Fibroblast of lung (primary cell): ENCODE measurements at regions not wholly inside any gene's neighbourhood (a gene's known extent, or its start where the extent isn't known, plus 50 kb on each side); places are given as distances from the start of the nearest gene placed in this dataset.

Source experiments
- DNase-seq, 2 donors: peaks; one replicate each; pipeline versions ENCODE4 v3.0.0 to v3.0.0-alpha.2; 2010; ENCODE audit warnings: low read depth in 2 of 2
- H2AFZ ChIP-seq: 2 replicates; pipeline ENCODE4 v1.5.1; 2012; ENCODE audit warnings: low read length, control low read depth, inconsistent platforms
- H3K27ac ChIP-seq: 2 replicates; pipeline ENCODE4 v1.5.1; 2011; ENCODE audit warnings: low read length, control low read depth; ENCODE audit not compliant: insufficient read depth
- H3K27me3 ChIP-seq: 2 replicates; pipeline ENCODE4 v1.5.1; 2011; ENCODE audit warnings: mild to moderate bottlenecking, low read length; ENCODE audit not compliant: control insufficient read depth, insufficient read depth
- H3K36me3 ChIP-seq: 2 replicates; pipeline ENCODE4 v1.5.1; 2011; ENCODE audit warnings: low read length; ENCODE audit not compliant: control insufficient read depth, insufficient read depth
- H3K4me1 ChIP-seq: 2 replicates; pipeline ENCODE4 v1.5.1; 2011; ENCODE audit warnings: low read length; ENCODE audit not compliant: control insufficient read depth, insufficient read depth; ENCODE audit errors: extremely low read depth
- H3K4me2 ChIP-seq: 2 replicates; pipeline ENCODE4 v1.5.1; 2011; ENCODE audit warnings: low read length, control low read depth; ENCODE audit not compliant: insufficient read depth; ENCODE audit errors: extremely low read depth
- H3K4me3 ChIP-seq, 4 experiments: fragments of 200-600 bp in 1 of 4; sonication (generic) in 1 of 4; replicated peaks in 1 of 4; 2 replicates each; pipeline ENCODE4 v1.5.1; 2011 to 2016; ENCODE audit warnings: low read length in 4 of 4, low read depth in 3 of 4, mild to moderate bottlenecking in 3 of 4, control low read depth in 2 of 4, inconsistent platforms in 1 of 4, mixed read lengths in 1 of 4; ENCODE audit not compliant: insufficient read depth in 1 of 4; ENCODE audit errors: control extremely low read depth in 1 of 4
- H3K79me2 ChIP-seq: 2 replicates; pipeline ENCODE4 v1.5.1; 2012; ENCODE audit warnings: mild to moderate bottlenecking, low read length, inconsistent platforms; ENCODE audit not compliant: control insufficient read depth, insufficient read depth
- H3K9ac ChIP-seq: 2 replicates; pipeline ENCODE4 v1.5.1; 2011; ENCODE audit warnings: mild to moderate bottlenecking, low read length, control low read depth; ENCODE audit not compliant: insufficient read depth
- H3K9me3 ChIP-seq: 2 replicates; pipeline ENCODE4 v1.5.1; 2012; ENCODE audit warnings: low read depth, low read length; ENCODE audit not compliant: control insufficient read depth, insufficient read depth
- H4K20me1 ChIP-seq: 2 replicates; pipeline ENCODE4 v1.5.1; 2011; ENCODE audit warnings: low read length; ENCODE audit not compliant: control insufficient read depth, insufficient read depth; ENCODE audit errors: extremely low read depth
- EZH2 ChIP-seq: IDR thresholded peaks from 2 replicates; pipeline ENCODE4 v1.5.1; 2012; ENCODE audit warnings: low read length, control low read depth, mild to moderate bottlenecking; ENCODE audit errors: missing control alignments
- TF ChIP-seq, protein P1 (sequence below), 2 donors: IDR thresholded peaks in 1 of 2; conservative IDR thresholded peaks in 1 of 2; 1 replicate in 1 of 2; 2 replicates in 1 of 2; pipeline ENCODE4 v1.5.1; 2011 to 2012; ENCODE audit warnings: low read length in 2 of 2, control low read depth in 1 of 2, inconsistent platforms in 1 of 2, low read depth in 1 of 2, mild to moderate bottlenecking in 1 of 2

DNA sequence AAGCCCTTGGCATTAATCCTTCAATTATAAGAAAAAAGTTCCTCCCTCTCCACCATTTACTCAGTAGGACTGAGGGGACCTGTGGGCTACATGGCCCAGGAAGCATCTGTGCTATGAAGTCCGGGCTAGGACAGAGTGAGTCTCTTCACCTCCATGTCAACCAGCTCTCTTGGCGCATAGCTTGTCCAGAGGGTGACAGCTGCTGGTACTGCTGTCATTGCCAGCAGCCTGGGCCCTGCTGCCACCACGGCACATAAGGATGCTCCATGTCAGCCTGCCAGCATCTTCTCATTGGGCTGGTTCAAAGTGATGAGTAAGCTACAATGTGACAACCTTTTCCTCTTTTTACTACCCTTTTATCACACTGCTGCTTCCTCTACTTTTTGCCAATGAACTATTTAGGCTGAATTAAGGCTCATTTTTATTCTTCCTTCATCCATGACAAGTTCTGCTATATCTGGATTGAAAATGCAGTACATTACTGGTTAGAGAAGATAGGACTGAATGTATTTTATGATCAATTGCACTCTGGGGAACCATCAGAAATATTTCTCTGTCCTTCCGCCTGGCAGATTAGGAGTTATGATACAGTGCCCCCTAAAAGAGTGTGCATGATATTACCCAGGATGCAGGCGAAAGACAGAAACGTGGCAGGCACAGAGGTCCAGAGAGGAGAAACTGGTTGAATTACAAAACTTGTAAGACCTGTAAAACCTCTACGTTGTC, 258.9 kb upstream of the TNP1 start:
- Histone ChIP-seq H4K20me1 (no peaks in the 10 kb centered on the region), H3K27ac (no peak overlapping the region), H2AFZ (no peak overlapping the region), H3K4me1 (no peaks in the 10 kb centered on the region), H3K9ac (no peak overlapping the region), H3K4me3 (no peak overlapping the region), H3K79me2 (no peaks in the 10 kb centered on the region), H3K36me3 (no peaks in the 10 kb centered on the region), H3K27me3 (no peaks in the 10 kb centered on the region), H3K9me3 (no peaks in the 10 kb centered on the region), H3K4me2 (no peak overlapping the region)
- no peak for DNase-seq
- TF ChIP-seq, protein P1, sequence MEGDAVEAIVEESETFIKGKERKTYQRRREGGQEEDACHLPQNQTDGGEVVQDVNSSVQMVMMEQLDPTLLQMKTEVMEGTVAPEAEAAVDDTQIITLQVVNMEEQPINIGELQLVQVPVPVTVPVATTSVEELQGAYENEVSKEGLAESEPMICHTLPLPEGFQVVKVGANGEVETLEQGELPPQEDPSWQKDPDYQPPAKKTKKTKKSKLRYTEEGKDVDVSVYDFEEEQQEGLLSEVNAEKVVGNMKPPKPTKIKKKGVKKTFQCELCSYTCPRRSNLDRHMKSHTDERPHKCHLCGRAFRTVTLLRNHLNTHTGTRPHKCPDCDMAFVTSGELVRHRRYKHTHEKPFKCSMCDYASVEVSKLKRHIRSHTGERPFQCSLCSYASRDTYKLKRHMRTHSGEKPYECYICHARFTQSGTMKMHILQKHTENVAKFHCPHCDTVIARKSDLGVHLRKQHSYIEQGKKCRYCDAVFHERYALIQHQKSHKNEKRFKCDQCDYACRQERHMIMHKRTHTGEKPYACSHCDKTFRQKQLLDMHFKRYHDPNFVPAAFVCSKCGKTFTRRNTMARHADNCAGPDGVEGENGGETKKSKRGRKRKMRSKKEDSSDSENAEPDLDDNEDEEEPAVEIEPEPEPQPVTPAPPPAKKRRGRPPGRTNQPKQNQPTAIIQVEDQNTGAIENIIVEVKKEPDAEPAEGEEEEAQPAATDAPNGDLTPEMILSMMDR (conservative IDR thresholded peaks at IDR 0.05 in 1 of 2, IDR thresholded peaks at IDR 0.05 in 1 of 2; ENCODE audit: low read depth in 1 of 2, low read length in 2 of 2): no peak
- no peak for TF ChIP-seq EZH2

DNA sequence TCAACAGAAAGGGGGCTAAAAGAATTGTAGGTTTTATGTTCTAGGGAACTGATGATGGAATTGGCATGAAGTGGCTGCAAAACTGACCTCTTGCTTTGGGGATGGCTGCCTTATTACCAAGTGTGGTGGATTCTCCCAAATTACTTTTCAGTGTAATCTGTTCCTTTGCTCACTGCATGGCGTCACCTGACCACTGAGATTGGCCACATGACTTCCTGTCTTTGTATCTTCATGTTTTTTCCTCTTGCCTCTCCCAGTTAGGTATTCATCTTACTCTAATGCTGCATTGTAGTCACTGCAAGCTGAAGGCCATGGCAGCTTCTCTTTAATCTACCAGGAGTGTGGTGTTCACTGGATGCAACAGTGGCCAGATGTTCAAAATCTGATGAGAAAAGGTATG, 257.7 kb upstream of the TNP1 start:
- Histone ChIP-seq H2AFZ (no peak overlapping the region), H3K9me3 (no peaks in the 10 kb centered on the region), H3K4me1 (no peaks in the 10 kb centered on the region), H3K27ac (no peak overlapping the region), H3K79me2 (no peaks in the 10 kb centered on the region), H3K9ac (no peak overlapping the region), H3K4me3 (no peak overlapping the region), H4K20me1 (no peaks in the 10 kb centered on the region), H3K4me2 (no peak overlapping the region), H3K36me3 (no peaks in the 10 kb centered on the region), H3K27me3 (no peaks in the 10 kb centered on the region)
- no peak for DNase-seq
- TF ChIP-seq EZH2: no peak
- TF ChIP-seq, protein P1 (conservative IDR thresholded peaks at IDR 0.05 in 1 of 2, IDR thresholded peaks at IDR 0.05 in 1 of 2; ENCODE audit: low read depth in 1 of 2, low read length in 2 of 2): no peak

DNA sequence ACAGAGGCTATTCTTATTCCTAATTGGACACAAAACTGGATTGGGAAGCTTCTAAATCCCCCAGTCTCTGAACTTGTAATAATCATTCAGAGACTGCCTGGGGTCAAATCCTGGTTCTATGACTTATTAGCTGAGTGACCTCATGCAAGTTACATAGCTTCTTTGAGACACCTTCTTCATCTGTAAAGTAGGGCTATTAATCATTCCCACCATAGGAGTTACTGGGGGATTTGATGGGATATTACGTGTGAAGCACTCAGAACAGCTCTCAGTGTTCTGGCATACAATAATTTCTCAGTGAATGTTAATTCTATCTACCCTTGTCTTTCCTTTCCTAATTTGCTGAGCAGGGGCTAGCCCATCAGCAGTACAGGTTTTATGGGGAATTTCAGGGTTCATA, 256.7 kb upstream of the TNP1 start:
- Histone ChIP-seq H3K4me1 (no peaks in the 10 kb centered on the region), H3K27me3 (no peaks in the 10 kb centered on the region), H3K9me3 (no peaks in the 10 kb centered on the region), H4K20me1 (no peaks in the 10 kb centered on the region), H3K79me2 (no peaks in the 10 kb centered on the region), H3K4me2 (no peak overlapping the region), H2AFZ (no peak overlapping the region), H3K27ac (no peak overlapping the region), H3K9ac (no peak overlapping the region), H3K36me3 (no peaks in the 10 kb centered on the region), H3K4me3 (no peak overlapping the region)
- no peak for TF ChIP-seq EZH2
- TF ChIP-seq, protein P1 (conservative IDR thresholded peaks at IDR 0.05 in 1 of 2, IDR thresholded peaks at IDR 0.05 in 1 of 2; ENCODE audit: low read depth in 1 of 2, low read length in 2 of 2): no peak
- no peak for DNase-seq
